K562 (cell line): ENCODE measurements at regions not wholly inside any gene's neighbourhood (a gene's known extent, or its start where the extent isn't known, plus 50 kb on each side); places are given as distances from the start of the nearest gene placed in this dataset.
A peak's percentile ranks its signal among the peaks of the same experiment; 100 is the strongest.

ENCODE experiments used
- CAMTA2 ChIP-seq: fragments of 250-450 bp; sonication (Bioruptor Pico); conservative IDR thresholded peaks from 2 replicates; pipeline ENCODE4 v1.5.1; 2022
- CBFA2T2 ChIP-seq: fragments of 450-650 bp; conservative IDR thresholded peaks from 2 replicates; pipeline ENCODE4 v1.6.1; 2017; ENCODE audit warnings: mild to moderate bottlenecking
- GABPA ChIP-seq: fragments of 200-800 bp; sonication (Bioruptor generic); conservative IDR thresholded peaks from 2 replicates; pipeline ENCODE4 v1.6.1; 2016; ENCODE audit warnings: low read depth, missing genetic modification characterization, missing compliant biosample characterization
- GTF2F1 ChIP-seq: IDR thresholded peaks from 2 replicates; pipeline ENCODE4 v1.6.1; 2011; ENCODE audit warnings: low read depth, low read length, improper control_type of control experiment
- HNRNPUL1 ChIP-seq: fragments of 200-400 bp; formaldehyde crosslinking; IDR thresholded peaks from 2 replicates; pipeline ENCODE4 v1.6.1; 2017; ENCODE audit warnings: low read length
- PTRF ChIP-seq: fragments of 450-650 bp; IDR thresholded peaks from 2 replicates; pipeline ENCODE4 v1.6.1; 2016; ENCODE audit warnings: mild to moderate bottlenecking, missing genetic modification characterization, missing compliant biosample characterization
- SMARCE1 ChIP-seq: fragments of 450-650 bp; IDR thresholded peaks from 2 replicates; pipeline ENCODE4 v1.7.1; 2016; ENCODE audit warnings: mild to moderate bottlenecking
- SP1 ChIP-seq: sonication (generic); formaldehyde crosslinking; IDR thresholded peaks from 2 replicates; pipeline ENCODE4 v1.8.1; 2022; ENCODE audit warnings: mild to moderate bottlenecking, missing genetic modification reagents
- SRSF1 ChIP-seq: fragments of 200-400 bp; formaldehyde crosslinking; IDR thresholded peaks from 2 replicates; pipeline ENCODE4 v1.6.1; 2017; ENCODE audit warnings: mild to moderate bottlenecking, low read depth, low read length, moderate library complexity
- SUPT5H ChIP-seq: fragments of 450-650 bp; IDR thresholded peaks from 2 replicates; pipeline ENCODE4 v1.6.1; 2016
- ZFP1 ChIP-seq: fragments of 450-650 bp; formaldehyde crosslinking; IDR thresholded peaks from 2 replicates; pipeline ENCODE4 v1.4.0; 2020; ENCODE audit warnings: mild to moderate bottlenecking, mixed read lengths
- ZNF232 ChIP-seq: sonication (generic); formaldehyde crosslinking; IDR thresholded peaks from 2 replicates; pipeline ENCODE4 v1.8.0; 2022; ENCODE audit warnings: mild to moderate bottlenecking, missing genetic modification reagents
- ZNF24 ChIP-seq: fragments of 450-650 bp; IDR thresholded peaks from 2 replicates; pipeline ENCODE4 v1.6.1; 2016
- ZNF436 ChIP-seq: fragments of 250-450, 450-650 bp; sonication (Bioruptor Pico); formaldehyde crosslinking; IDR thresholded peaks from 2 replicates; pipeline ENCODE4 v1.7.0; 2020; ENCODE audit warnings: mild to moderate bottlenecking
- ZNF766 ChIP-seq: fragments of 200-800 bp; sonication (Bioruptor generic); conservative IDR thresholded peaks from 2 replicates; pipeline ENCODE4 v1.6.1; 2016; ENCODE audit warnings: missing genetic modification characterization, missing compliant biosample characterization
- TF ChIP-seq, protein P1 (sequence below): fragments of 250-450 bp; sonication (Bioruptor Pico); IDR thresholded peaks from 2 replicates; pipeline ENCODE4 v1.9.0; 2021; ENCODE audit warnings: mild to moderate bottlenecking, inconsistent platforms
- TF ChIP-seq, protein P2 (sequence below): fragments of 450-650 bp; IDR thresholded peaks from 2 replicates; pipeline ENCODE4 v1.6.1; 2017; ENCODE audit warnings: antibody characterized with exemption, mild to moderate bottlenecking
- TF ChIP-seq, protein P3 (sequence below): fragments of 450-650 bp; IDR thresholded peaks from 2 replicates; pipeline ENCODE4 v1.7.1; 2018; ENCODE audit warnings: mild to moderate bottlenecking, low read depth; ENCODE audit not compliant: partially characterized antibody
- TF ChIP-seq, protein P4 (sequence below): fragments of 450-650 bp; IDR thresholded peaks from 2 replicates; pipeline ENCODE4 v1.6.1; 2016; ENCODE audit warnings: antibody characterized with exemption

DNA sequence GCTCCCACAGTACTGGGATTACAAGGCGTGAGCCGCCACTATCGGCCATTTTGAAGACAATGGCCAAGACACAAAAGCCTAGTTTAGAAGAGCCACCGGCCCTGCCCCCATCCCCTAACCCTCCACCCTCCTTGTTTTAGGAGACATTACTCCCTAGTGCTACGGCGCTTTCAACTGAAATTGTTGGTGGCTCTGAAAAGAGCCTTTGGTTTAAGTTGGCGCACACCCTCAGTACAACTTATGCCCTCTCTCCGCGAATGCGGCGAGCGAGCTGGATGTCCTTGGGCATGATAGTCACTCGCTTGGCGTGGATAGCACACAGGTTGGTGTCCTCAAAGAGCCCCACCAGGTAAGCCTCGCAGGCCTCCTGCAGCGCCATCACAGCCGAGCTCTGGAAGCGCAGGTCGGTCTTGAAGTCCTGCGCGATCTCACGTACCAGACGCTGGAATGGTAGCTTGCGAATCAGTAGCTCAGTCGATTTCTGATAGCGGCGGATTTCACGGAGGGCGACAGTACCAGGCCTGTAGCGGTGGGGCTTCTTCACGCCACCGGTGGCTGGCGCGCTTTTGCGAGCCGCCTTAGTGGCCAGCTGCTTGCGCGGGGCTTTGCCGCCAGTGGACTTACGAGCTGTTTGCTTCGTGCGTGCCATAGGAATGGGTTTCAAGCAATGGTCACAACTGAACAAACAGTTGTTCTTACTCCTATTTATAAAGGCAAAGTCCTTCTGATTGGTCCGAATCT is 114.9 kb upstream of the BTN3A2 start (continued):
- TF ChIP-seq CAMTA2 (CRISPR knock-in tag): no peak
- TF ChIP-seq HNRNPUL1: no peak
- no peak for TF ChIP-seq GABPA
- peak; percentile 56; the same call in 1 of the 2 replicates for TF ChIP-seq GTF2F1
- TF ChIP-seq SP1 (CRISPR knock-in tag): peak; percentile 69
- TF ChIP-seq SMARCE1: 0 out of 2 replicates have a peak, but pooled peaks have one; percentile 16
- TF ChIP-seq SUPT5H: peak; percentile 81
- TF ChIP-seq, protein P1, sequence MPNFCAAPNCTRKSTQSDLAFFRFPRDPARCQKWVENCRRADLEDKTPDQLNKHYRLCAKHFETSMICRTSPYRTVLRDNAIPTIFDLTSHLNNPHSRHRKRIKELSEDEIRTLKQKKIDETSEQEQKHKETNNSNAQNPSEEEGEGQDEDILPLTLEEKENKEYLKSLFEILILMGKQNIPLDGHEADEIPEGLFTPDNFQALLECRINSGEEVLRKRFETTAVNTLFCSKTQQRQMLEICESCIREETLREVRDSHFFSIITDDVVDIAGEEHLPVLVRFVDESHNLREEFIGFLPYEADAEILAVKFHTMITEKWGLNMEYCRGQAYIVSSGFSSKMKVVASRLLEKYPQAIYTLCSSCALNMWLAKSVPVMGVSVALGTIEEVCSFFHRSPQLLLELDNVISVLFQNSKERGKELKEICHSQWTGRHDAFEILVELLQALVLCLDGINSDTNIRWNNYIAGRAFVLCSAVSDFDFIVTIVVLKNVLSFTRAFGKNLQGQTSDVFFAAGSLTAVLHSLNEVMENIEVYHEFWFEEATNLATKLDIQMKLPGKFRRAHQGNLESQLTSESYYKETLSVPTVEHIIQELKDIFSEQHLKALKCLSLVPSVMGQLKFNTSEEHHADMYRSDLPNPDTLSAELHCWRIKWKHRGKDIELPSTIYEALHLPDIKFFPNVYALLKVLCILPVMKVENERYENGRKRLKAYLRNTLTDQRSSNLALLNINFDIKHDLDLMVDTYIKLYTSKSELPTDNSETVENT: peak; percentile 79
- TF ChIP-seq ZNF436: no peak
- peak; percentile 64; the same call in 1 of the 2 replicates for TF ChIP-seq ZNF766
- TF ChIP-seq, protein P2, sequence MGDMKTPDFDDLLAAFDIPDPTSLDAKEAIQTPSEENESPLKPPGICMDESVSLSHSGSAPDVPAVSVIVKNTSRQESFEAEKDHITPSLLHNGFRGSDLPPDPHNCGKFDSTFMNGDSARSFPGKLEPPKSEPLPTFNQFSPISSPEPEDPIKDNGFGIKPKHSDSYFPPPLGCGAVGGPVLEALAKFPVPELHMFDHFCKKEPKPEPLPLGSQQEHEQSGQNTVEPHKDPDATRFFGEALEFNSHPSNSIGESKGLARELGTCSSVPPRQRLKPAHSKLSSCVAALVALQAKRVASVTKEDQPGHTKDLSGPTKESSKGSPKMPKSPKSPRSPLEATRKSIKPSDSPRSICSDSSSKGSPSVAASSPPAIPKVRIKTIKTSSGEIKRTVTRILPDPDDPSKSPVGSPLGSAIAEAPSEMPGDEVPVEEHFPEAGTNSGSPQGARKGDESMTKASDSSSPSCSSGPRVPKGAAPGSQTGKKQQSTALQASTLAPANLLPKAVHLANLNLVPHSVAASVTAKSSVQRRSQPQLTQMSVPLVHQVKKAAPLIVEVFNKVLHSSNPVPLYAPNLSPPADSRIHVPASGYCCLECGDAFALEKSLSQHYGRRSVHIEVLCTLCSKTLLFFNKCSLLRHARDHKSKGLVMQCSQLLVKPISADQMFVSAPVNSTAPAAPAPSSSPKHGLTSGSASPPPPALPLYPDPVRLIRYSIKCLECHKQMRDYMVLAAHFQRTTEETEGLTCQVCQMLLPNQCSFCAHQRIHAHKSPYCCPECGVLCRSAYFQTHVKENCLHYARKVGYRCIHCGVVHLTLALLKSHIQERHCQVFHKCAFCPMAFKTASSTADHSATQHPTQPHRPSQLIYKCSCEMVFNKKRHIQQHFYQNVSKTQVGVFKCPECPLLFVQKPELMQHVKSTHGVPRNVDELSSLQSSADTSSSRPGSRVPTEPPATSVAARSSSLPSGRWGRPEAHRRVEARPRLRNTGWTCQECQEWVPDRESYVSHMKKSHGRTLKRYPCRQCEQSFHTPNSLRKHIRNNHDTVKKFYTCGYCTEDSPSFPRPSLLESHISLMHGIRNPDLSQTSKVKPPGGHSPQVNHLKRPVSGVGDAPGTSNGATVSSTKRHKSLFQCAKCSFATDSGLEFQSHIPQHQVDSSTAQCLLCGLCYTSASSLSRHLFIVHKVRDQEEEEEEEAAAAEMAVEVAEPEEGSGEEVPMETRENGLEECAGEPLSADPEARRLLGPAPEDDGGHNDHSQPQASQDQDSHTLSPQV: peak; percentile 65; the same call in 1 of the 2 replicates
- TF ChIP-seq, protein P3, sequence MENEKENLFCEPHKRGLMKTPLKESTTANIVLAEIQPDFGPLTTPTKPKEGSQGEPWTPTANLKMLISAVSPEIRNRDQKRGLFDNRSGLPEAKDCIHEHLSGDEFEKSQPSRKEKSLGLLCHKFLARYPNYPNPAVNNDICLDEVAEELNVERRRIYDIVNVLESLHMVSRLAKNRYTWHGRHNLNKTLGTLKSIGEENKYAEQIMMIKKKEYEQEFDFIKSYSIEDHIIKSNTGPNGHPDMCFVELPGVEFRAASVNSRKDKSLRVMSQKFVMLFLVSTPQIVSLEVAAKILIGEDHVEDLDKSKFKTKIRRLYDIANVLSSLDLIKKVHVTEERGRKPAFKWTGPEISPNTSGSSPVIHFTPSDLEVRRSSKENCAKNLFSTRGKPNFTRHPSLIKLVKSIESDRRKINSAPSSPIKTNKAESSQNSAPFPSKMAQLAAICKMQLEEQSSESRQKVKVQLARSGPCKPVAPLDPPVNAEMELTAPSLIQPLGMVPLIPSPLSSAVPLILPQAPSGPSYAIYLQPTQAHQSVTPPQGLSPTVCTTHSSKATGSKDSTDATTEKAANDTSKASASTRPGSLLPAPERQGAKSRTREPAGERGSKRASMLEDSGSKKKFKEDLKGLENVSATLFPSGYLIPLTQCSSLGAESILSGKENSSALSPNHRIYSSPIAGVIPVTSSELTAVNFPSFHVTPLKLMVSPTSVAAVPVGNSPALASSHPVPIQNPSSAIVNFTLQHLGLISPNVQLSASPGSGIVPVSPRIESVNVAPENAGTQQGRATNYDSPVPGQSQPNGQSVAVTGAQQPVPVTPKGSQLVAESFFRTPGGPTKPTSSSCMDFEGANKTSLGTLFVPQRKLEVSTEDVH: no peak
- 0 out of 2 replicates have a peak, but pooled peaks have one; percentile 74 for TF ChIP-seq ZNF24
- TF ChIP-seq, protein P4, sequence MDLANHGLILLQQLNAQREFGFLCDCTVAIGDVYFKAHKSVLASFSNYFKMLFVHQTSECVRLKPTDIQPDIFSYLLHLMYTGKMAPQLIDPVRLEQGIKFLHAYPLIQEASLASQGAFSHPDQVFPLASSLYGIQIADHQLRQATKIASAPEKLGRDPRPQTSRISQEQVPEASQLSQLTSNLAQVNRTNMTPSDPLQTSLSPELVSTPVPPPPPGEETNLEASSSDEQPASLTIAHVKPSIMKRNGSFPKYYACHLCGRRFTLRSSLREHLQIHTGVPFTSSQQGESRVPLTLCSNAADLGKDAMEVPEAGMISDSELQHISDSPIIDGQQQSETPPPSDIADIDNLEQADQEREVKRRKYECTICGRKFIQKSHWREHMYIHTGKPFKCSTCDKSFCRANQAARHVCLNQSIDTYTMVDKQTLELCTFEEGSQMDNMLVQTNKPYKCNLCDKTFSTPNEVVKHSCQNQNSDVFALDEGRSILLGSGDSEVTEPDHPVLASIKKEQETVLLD: peak; percentile 62
- no peak for TF ChIP-seq ZNF232
- no peak for TF ChIP-seq PTRF (tag)
- no peak for TF ChIP-seq CBFA2T2
- TF ChIP-seq ZFP1 (CRISPR knock-in tag): no peak
- TF ChIP-seq SRSF1: no peak
